HK-2 (cell line): ENCODE measurements at regions not wholly inside any gene's neighbourhood (a gene's known extent, or its start where the extent isn't known, plus 50 kb on each side); places are given as distances from the start of the nearest gene placed in this dataset.
"Not testable (repeated sequence)": the region's sequence is repeated elsewhere in the genome, so short reads cannot be mapped to it uniquely, and the experiment has no call there.

Experiments
- DNase-seq: peaks from one replicate; pipeline ENCODE4 v3.0.0-alpha.2; 2018; ENCODE audit not compliant: unreplicated experiment

DNA sequence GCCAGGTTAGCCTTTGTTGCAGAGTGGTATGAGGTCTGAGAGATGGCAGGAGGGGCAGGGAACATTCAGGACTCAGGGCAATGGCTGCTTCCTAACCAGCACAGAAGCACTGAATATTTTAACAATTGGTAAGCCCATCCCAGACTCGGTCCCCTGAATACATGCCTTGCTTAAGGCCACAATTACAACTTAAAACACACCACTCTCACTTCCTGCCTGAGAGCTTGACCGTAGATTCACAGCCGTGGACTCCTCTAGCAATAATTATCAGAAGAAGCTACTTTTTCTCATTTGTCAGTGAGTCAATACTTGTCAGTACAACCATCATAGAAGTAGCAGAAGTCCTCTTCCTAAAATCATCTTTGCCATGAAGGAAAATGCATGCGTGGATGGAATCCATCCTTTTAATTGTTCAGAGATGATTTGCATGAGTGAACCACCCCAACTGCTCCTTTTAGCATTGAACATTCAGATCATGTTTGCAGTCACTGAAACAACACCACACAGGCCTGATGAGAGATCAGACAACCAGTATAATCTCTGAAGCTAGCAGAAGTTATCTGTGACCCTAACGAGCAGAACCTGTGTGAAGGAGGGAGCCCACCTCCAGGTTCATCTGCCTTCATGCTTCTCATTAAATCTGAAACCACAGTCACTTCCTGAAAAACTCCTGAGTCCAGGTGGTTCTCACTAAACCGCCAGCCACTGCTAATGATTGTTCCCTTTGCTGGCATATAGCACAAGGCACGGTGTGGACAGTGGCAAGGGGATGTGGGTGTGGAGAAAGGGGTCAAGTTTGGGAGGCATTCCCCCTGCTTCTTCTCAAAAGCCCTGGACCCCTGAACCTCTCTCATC lies 333.9 kb upstream of the CNR1 start:
- no peak for DNase-seq

DNA sequence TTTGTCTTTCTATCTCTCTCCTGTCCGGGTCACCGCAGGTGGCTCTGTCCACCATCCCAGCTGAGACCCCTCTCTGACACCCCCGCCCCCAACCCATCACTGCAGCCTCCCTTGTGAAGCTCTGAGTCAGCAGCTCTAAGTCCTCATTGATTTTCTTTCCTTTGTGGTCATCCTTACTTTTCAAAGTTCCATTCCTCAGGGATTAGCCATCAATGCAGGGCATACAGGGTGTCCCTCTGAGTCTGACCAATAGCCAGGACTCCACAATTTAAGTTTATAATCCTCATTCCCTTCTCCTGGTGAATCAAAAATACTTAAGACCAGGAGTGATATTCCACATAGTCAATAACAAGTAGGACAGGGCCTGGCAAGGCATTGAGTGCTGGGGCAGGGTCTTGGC lies 333.3 kb upstream of the CNR1 start:
- no peak for DNase-seq

GRCh38 chr6:88497403-88497802 lies 331.3 kb upstream of the CNR1 start:
- DNase-seq: not testable (repeated sequence)

GRCh38 chr6:88494401-88495140 lies 328.4 kb upstream of the CNR1 start:
- no peak for DNase-seq

DNA sequence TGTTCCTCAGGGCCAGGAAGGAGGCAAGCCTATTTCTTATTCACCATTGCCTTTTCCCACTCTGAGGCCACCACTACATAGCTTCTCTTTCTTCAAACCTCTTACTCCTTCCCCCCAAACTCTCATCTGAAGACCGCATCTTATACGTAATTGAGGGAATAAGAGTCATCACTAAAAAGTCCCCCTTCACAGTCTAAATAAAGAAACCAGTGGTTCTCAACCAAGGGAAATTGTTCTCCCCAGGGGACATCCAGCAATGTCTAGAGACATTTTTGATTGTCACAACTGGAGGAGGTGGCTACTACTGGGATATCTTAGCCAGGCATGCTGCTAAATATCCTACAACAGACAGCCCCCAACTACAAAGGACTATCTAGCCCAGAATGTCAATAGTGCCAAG lies 327.6 kb upstream of the CNR1 start:
- no peak for DNase-seq

- DNase-seq: no peak
Observed at GRCh38 chr6:88492824-88493223, 326.7 kb upstream of the CNR1 start.

GRCh38 chr6:88492241-88492640 lies 326.1 kb upstream of the CNR1 start:
- no peak for DNase-seq

GRCh38 chr6:88491266-88491880 lies 325.2 kb upstream of the CNR1 start:
- no peak for DNase-seq

GRCh38 chr6:88490908-88491264 lies 324.7 kb upstream of the CNR1 start:
- DNase-seq: no peak

- DNase-seq: no peak
Observed at GRCh38 chr6:88490195-88490907, 324.2 kb upstream of the CNR1 start.

DNA sequence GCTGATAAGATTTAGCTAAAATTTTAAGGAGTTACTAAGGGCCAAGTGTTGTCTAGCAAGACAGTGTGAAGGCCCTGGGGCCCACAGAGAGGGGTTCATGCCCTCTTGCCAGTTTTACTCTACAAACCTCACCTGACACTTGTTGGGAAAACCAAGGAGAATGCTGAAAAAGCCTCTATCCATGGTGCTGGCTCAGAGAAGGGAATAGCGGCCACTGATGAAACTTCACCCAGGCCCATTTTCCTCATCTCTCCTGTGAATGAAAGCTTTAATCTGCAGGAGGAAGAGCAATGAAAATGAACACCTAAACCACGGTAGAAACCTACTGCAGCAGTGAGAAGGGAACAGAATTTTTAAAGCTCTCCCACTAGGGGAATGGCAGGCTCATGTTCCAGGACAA lies 317.3 kb upstream of the CNR1 start:
- no peak for DNase-seq

- no peak for DNase-seq
Observed at GRCh38 chr6:88482465-88482864, 316.3 kb upstream of the CNR1 start.

GRCh38 chr6:88481519-88481918 lies 315.4 kb upstream of the CNR1 start:
- DNase-seq: no peak

- no peak for DNase-seq
Observed at GRCh38 chr6:88480816-88481215, 314.7 kb upstream of the CNR1 start.

DNA sequence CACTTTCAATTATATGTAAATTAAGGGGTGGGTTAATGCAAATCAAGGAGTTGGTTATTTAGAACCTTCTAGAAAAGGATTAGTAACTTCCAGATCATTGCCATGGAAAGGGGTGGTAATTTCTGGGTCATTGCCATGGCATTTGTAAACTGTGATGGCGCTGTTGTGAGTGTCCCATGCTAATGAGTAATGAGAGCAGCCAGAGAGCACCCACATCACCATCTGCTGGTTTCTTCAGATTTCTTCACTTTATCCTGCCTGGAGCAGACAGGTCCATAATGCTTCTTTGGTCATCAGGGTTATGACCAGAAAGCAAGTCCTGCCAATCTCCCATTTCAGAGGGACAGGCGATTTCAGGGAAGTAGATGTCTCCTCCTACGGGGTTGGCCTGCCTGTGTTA lies 311.3 kb upstream of the CNR1 start:
- no peak for DNase-seq

GRCh38 chr6:88476388-88476787 lies 310.2 kb upstream of the CNR1 start:
- no peak for DNase-seq

DNA sequence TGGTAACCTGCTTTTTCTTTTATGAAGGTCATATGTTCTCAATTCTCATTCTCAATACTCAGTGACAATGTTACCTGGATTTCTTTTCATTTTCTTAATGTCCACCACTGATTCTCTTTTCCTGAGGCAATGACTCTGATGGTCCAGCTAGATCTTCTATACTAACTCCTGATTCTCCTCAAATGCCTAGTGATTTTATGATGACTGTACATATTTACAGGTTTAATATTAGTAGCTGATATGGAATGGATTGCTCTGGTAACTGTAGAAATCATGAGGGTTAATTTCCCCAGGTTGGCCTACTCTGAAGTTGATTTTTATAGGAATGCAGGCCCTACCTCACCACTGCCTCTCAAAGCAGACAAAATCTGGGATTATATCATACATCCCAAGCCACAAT lies 308.6 kb upstream of the CNR1 start:
- DNase-seq: no peak

GRCh38 chr6:88473589-88473988 lies 307.4 kb upstream of the CNR1 start:
- DNase-seq: no peak

DNA sequence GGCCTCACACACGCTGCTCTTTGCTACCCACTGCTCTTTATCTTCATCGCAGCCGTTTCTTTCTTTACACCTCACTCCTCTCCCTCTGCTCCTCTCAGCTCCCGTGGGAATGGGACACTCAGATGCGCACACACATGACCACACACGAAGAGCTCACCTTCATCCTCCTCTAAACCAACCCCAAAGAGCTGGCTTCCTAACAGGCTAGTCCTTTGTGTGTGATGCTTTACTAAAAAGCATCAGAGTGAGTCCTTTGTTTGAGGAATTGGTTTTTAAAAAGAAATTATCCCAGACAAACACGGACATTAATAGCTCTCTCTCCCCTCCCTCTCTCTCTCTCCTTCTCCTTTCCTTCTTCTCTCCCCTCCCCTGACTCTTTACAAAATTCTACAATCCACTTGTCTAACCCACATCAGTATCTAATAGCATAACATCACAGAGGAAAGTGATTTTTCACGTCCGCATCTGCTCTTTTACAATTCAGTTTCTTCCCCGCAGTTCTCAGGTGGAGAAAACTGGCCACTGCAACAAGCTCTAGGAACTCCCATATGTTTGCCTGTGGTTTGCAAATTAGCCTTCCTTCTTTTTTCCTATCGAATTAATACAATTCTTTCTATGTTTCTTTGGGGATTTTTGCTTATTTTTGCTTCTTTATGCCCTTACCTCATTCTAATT lies 306.8 kb upstream of the CNR1 start:
- no peak for DNase-seq

DNA sequence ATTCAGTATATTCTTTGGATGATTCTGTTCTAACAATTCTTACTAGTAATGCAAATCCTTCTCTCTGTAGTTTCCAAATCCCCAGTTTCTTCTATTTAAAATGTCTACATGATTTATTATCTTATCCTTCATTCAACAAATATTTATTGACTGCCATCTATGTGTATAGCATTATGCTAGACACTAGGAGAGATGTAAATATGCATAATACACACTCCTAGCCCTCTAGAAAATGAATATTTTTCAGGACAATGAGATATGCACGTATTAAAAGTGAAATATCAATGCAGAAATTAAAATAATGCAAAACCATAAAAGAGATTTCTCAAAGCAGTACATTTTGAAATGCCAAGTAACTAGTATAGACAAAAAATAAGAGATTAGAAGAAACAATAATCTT lies 293.5 kb upstream of the CNR1 start:
- no peak for DNase-seq

DNA sequence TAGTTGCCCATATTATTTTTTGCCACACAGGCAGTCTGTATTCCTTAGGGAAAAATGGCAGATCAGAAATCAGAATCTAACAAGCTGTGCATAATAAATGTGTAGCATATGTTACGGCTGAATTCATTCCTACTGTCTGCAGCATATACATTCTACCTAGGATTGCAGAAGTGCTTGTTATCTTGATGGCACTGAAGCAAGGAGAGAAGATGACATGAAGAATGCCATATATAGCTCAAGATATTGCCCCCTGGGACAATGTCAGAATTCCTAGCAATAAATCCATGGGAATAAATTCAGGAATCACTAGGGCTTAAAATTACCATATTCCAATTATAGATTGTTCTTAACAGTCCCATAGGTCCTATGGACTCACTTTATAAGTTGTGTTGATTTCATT lies 293.0 kb upstream of the CNR1 start:
- no peak for DNase-seq

GRCh38 chr6:88458662-88459061 lies 292.5 kb upstream of the CNR1 start:
- no peak for DNase-seq
